Activated T-helper 1 cell treated with anti-CD3 and anti-CD28 coated beads, Interleukin-2, amount 50 U/mL, for 16 hours (primary cell): ENCODE measurements at regions not wholly inside any gene's neighbourhood (a gene's known extent, or its start where the extent isn't known, plus 50 kb on each side); places are given as distances from the start of the nearest gene placed in this dataset.
A peak's percentile ranks its signal among the peaks of the same experiment; 100 is the strongest.

Experiments
- DNase-seq, 2 donors: peaks; one replicate each; pipeline ENCODE4 v3.0.0-alpha.2; 2020; ENCODE audit warnings: low read depth in 1 of 2, low spot score in 1 of 2

- no peak for DNase-seq
Measured at GRCh38 chr9:99433095-99433494, 211.0 kb downstream of the SEC61B start.

- DNase-seq, result peak in 1 of 2 donors; percentile 9
Measured at GRCh38 chr9:99433555-99433954, 211.5 kb downstream of the SEC61B start.

- DNase-seq, result no peak
Measured at GRCh38 chr9:99436616-99437015, 214.5 kb downstream of the SEC61B start.

GRCh38 chr9:99437145-99437544, 215.1 kb downstream of the SEC61B start:
- DNase-seq, result no peak

- no peak for DNase-seq
Measured at GRCh38 chr9:99438596-99438995, 216.5 kb downstream of the SEC61B start.

GRCh38 chr9:99441829-99442228, 219.7 kb downstream of the SEC61B start:
- no peak for DNase-seq

- no peak for DNase-seq
Measured at GRCh38 chr9:99445371-99445891, 223.3 kb downstream of the SEC61B start.

- DNase-seq, result no peak
Measured at GRCh38 chr9:99445920-99446319, 223.8 kb downstream of the SEC61B start.

- no peak for DNase-seq
Measured at GRCh38 chr9:99447951-99448350, 225.9 kb downstream of the SEC61B start.

GRCh38 chr9:99449726-99450125, 227.6 kb downstream of the SEC61B start:
- DNase-seq, result no peak

- DNase-seq, result no peak
Measured at GRCh38 chr9:99451112-99451606, 229.1 kb downstream of the SEC61B start.

- no peak for DNase-seq
Measured at GRCh38 chr9:99457406-99457805, 235.3 kb downstream of the SEC61B start.

GRCh38 chr9:99457981-99458380, 235.9 kb downstream of the SEC61B start:
- DNase-seq, result no peak

- no peak for DNase-seq
Measured at GRCh38 chr9:99459919-99460318, 237.8 kb downstream of the SEC61B start.

- no peak for DNase-seq
Measured at GRCh38 chr9:99463131-99463530, 241.0 kb downstream of the SEC61B start.

GRCh38 chr9:99464568-99464967, 242.5 kb downstream of the SEC61B start:
- no peak for DNase-seq

GRCh38 chr9:99465231-99465907, 243.3 kb downstream of the SEC61B start:
- DNase-seq, result no peak

- DNase-seq, result no peak
Measured at GRCh38 chr9:99466104-99466503, 244.0 kb downstream of the SEC61B start.

- DNase-seq, result no peak
Measured at GRCh38 chr9:99466781-99467180, 244.7 kb downstream of the SEC61B start.

GRCh38 chr9:99471033-99471432, 249.0 kb downstream of the SEC61B start:
- DNase-seq, result no peak

- DNase-seq, result no peak
Measured at GRCh38 chr9:99472240-99472915, 250.3 kb downstream of the SEC61B start.

GRCh38 chr9:99472916-99473245, 250.8 kb downstream of the SEC61B start:
- no peak for DNase-seq

- DNase-seq, result no peak
Measured at GRCh38 chr9:99474186-99474585, 252.1 kb downstream of the SEC61B start.
